Fibroblast of mammary gland (primary cell): ENCODE measurements at regions not wholly inside any gene's neighbourhood (a gene's known extent, or its start where the extent isn't known, plus 50 kb on each side); places are given as distances from the start of the nearest gene placed in this dataset.

ENCODE experiments used
- DNase-seq: peaks from one replicate; pipeline ENCODE4 v3.0.0-alpha.2; 2010; ENCODE audit warnings: low read depth
- H3K4me3 ChIP-seq: 2 replicates; pipeline ENCODE4 v1.5.1; 2011; ENCODE audit warnings: low read depth, mild to moderate bottlenecking, low read length, moderate library complexity; ENCODE audit not compliant: control insufficient read depth
- TF ChIP-seq, protein P1 (sequence below): conservative IDR thresholded peaks from 2 replicates; pipeline ENCODE4 v1.5.1; 2011; ENCODE audit warnings: low read depth, low read length, inconsistent platforms; ENCODE audit not compliant: control insufficient read depth, insufficient read depth

DNA sequence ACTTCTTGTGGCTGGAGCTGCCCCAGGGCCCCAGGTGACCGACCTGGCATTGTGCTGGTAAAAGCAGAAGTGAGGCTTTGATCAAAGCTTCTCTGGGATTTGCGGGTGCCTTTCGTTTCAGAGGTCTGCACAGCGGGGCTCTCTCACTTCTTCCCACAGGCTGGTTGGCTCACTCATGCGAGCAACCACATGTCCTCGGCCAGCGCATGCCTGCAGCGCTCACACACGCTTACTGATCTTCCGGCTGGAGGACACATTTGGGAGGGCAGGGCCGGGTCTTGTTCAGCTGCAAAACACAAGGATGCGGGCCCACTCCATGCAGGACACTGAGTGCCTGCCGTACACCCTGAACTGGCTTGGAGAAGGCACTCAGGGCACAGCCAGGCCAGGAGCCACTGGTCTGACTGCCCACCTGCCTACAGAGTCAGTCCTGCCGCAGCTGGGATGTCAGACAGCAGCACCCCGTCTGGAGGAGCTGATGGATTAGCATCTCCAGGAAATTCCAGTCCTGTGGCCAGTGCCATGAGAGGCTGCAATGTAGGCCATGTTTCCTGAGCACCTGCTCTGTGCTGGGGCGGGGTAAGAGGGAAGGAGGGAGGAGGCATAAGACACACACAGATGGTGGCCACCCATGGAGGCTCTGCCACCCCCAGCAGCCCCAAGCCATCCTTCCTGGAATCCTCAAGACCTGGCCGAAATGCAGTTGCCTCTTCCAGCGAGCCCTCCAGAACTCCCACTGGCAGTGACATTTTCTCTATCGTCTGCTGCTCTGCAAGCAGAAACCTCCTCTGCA, 1383.2 kb downstream of the BRD1 start:
- no peak overlapping the region for H3K4me3 ChIP-seq
- TF ChIP-seq, protein P1, sequence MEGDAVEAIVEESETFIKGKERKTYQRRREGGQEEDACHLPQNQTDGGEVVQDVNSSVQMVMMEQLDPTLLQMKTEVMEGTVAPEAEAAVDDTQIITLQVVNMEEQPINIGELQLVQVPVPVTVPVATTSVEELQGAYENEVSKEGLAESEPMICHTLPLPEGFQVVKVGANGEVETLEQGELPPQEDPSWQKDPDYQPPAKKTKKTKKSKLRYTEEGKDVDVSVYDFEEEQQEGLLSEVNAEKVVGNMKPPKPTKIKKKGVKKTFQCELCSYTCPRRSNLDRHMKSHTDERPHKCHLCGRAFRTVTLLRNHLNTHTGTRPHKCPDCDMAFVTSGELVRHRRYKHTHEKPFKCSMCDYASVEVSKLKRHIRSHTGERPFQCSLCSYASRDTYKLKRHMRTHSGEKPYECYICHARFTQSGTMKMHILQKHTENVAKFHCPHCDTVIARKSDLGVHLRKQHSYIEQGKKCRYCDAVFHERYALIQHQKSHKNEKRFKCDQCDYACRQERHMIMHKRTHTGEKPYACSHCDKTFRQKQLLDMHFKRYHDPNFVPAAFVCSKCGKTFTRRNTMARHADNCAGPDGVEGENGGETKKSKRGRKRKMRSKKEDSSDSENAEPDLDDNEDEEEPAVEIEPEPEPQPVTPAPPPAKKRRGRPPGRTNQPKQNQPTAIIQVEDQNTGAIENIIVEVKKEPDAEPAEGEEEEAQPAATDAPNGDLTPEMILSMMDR = no peak
- no peak for DNase-seq

DNA sequence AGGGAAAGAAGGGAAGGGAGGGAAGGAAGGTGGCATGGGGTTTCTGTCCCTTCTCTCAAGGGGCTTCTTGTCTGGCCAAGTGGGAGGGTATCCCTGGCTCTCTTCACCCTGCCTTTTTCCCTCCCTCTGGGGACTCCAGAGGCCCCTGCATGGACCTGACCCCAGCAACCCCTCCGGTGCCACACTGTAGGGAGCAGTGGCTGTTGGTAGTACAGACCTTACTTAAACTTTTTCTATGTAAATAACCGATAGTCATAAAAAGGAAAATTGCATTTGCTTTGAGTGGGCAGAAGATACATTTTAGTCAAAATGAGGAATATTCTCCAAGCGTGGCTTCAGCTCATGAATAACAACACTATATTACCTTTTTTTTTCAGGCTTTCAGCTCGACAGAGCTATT, 1384.0 kb downstream of the BRD1 start:
- DNase-seq = no peak
- TF ChIP-seq, protein P1 = no peak

DNA sequence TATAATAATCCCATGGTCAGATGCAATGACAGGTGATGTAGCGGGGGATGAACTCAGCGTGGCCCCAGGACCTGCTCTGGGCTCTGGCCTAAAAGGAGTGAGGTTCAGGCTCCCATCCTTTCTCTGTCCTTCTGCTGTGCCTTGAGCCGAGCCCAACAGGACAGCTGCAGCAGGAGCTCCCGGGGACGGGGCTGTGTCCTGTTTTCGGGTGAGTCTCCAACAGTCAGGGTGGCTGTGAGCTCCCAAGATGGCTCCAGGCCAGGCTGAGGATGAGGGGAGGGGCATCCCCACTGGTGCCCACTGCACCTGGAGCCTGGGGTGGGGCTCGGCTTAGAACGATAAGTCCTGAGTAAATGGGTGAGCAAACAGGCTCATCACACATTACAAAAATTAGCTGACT, 1385.0 kb downstream of the BRD1 start:
- TF ChIP-seq, protein P1 = no peak
- no peak for DNase-seq
- no peak overlapping the region for H3K4me3 ChIP-seq

More for the DNA sequence above, 1384.0 kb downstream of the BRD1 start:
- H3K4me3 ChIP-seq = no peak overlapping the region

DNA sequence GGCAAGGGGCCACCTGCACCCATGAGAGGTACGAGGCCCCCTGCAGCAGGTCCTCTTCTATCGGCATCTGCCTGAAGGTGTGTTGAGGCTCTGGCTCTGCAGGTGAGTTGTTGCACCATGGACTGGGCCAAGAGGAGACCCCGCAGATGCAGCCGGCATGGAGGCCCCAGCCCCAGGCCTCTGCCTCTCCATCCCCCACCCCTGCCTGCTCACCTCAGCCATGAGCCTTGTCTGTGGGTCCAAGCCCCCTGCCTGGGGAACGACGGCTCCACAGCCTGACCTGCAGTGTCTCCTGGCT, 1386.2 kb downstream of the BRD1 start:
- TF ChIP-seq, protein P1 = no peak
- no peak for DNase-seq

DNA sequence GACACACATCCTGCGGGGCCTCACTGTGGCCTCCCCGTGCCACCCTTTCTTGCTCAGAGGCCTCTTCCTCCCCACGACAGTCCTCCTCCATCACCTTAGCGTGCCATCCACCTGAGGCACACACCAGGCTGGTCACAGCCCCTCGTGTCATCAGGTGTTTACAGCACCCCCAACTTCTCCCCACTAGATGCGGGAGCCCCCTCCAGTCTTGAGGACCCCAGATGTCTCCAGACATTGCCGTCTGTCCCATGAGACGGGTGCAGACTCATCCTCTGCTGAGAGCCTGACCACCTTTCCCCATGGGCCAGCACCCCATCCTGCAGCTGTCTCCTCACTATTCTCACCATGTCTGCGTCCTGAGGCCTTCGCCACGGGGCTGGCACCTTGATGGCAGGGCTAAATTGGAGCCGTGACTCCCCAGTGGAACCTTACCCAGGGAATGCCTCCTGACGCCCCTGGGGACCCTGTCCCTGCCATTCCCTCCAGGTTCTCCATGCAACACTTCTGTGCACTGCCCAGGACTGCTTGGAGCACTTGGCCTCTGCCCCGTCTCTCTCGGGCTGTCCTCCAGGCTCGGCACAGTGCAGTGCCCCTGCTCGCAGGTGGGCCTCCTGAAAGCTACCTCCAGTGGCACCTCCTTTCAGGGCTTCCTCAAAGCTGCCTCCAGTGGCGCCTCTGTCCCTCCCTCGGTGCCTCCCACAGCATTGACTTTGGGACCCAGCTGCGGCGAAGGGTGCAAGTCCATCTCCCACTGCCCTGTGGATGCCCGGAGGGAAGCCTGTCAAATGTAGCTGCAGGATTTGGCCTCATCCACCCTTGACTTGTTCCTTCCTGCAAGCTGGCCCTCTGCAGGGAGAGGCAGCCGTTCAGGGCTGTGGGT, 1386.8 kb downstream of the BRD1 start:
- no peak overlapping the region for H3K4me3 ChIP-seq
- DNase-seq = no peak
- TF ChIP-seq, protein P1 = no peak

More for the DNA sequence above, 1386.2 kb downstream of the BRD1 start:
- no peak overlapping the region for H3K4me3 ChIP-seq

DNA sequence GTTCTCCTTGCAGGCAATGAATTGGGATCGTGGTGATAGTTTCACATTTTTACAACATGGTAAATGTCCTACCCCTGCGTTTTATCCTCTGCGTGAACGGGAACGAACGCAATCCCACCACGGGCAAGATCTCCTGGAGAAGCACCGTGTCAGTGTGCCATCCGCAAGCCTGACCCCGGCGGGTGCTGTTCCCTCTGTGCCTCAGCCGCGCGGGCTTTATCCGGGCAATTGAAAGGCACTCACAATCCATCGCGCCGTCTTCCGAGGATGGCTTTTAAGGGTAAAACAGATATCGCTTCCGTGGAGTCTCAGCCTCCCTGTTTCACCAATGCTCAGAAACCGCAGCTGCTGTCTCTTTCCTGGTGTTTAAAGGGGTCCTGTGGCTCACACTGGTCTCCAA, 1387.5 kb downstream of the BRD1 start:
- no peak for DNase-seq
- H3K4me3 ChIP-seq = no peak overlapping the region
- TF ChIP-seq, protein P1 = no peak
